ENCODE measurements at regions not wholly inside any gene's neighbourhood (a gene's known extent, or its start where the extent isn't known, plus 50 kb on each side); places are given as distances from the start of the nearest gene placed in this dataset.

GRCh38 chr3:163852233-163852632 lies 1226.1 kb downstream of the SI start:
- TF ChIP-seq CHD4 (IDR thresholded peaks at IDR 0.05; ENCODE audit: borderline replicate concordance) (no peak), BCL3 (IDR thresholded peaks at IDR 0.05) (no peak), MAX (IDR thresholded peaks at IDR 0.05) (no peak)
- TF ChIP-seq, protein P1, sequence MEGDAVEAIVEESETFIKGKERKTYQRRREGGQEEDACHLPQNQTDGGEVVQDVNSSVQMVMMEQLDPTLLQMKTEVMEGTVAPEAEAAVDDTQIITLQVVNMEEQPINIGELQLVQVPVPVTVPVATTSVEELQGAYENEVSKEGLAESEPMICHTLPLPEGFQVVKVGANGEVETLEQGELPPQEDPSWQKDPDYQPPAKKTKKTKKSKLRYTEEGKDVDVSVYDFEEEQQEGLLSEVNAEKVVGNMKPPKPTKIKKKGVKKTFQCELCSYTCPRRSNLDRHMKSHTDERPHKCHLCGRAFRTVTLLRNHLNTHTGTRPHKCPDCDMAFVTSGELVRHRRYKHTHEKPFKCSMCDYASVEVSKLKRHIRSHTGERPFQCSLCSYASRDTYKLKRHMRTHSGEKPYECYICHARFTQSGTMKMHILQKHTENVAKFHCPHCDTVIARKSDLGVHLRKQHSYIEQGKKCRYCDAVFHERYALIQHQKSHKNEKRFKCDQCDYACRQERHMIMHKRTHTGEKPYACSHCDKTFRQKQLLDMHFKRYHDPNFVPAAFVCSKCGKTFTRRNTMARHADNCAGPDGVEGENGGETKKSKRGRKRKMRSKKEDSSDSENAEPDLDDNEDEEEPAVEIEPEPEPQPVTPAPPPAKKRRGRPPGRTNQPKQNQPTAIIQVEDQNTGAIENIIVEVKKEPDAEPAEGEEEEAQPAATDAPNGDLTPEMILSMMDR (IDR thresholded peaks at IDR 0.05), result no peak

Measured in A549 (cell line).